NCI-H510A (cell line): ENCODE measurements at regions not wholly inside any gene's neighbourhood (a gene's known extent, or its start where the extent isn't known, plus 50 kb on each side); places are given as distances from the start of the nearest gene placed in this dataset.
"Not testable (repeated sequence)": the region's sequence is repeated elsewhere in the genome, so short reads cannot be mapped to it uniquely, and the experiment has no call there.

Source experiments
- DNase-seq: peaks from one replicate; lab custom pipeline; 2025; lab: John Stamatoyannopoulos, UW

DNA sequence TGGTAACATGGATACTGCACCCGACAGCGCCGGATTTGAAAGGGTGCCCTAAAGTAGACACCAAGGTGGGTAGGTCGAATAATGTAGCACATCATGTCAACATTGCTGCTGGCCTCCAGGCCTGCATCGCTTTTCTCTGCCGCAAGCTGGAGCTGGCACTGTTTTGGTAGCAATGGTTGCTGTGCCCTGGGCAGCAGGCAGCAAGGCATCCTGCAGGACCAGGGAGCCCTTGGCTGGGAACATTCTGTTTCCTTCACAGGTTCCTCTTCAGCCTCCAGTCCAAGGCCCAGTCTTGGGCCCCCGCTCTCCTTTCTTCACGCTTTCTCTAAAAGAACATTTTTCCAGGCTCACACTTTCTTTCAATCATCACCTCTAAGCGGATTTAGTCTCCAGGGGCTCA is 365.8 kb upstream of the JARID2 start:
- DNase-seq, result no peak

DNA sequence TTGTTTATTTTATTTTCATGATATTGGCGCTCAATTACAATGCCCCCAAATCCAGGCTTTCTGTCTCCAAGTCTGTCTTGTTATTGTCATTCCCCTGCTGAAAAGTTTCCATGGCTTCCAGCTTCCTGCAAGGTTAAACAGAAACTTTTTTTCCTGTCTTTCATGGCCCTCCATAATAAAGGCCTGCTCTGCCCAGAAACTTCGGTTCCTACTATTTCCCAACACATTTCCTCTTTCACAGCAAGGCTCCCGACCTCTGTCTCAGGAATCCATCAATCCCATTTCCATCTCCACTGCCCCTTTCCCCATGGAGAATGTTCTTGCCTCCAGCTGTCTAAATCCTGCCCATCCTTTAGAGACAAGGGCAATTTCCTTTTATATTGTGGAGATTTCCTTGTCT is 365.2 kb upstream of the JARID2 start:
- no peak for DNase-seq

DNA sequence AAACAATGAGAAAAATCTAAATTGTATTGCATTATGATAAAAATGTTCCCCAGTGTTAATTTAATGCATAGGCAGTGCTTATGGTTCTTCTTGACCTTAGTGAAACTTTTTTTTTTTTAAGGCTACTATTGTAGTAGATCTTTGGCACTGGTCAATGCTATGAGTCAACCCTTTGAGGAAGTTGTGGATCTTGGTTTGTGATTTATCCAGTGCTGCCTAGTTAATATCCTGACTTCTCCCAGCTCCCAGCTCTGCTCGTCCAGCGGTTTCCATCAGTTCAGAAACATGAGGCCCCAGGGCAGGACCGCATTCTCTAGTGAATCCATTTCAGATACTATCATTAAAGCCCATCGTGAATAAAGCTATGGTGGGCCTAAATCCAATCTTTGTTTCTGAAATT is 364.5 kb upstream of the JARID2 start:
- DNase-seq, result no peak

DNA sequence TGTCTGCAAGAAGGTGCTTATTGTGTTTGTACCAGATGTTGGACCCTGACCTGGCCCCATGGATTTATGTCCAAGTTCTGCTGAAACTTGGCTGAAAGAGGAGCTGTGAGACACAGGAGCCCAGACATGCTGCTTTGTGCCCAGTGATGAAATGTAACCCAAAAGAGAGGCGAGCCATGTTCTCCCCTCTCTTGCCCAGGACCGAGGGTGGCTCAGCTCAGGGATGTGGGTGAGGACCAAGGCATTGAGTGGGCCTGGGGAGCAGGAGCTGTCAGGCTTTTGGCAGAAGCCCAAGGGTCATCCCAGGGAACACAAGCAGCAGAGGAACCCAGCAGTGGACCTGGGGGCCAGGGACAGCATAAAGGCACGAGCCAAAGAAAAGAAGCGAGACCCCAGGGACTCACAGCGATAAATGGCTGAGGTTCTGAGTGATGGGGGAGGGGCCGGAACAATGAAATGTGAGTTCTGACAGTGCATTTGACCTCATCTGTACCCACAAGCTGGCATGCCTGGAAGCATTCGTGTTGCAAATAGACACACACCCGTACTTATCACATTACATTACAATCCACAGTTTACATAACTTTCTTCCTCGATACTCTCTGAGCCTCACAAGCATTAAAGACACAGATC is 363.4 kb upstream of the JARID2 start:
- DNase-seq, result no peak

GRCh38 chr6:14883921-14884320 is 361.9 kb upstream of the JARID2 start:
- DNase-seq, result no peak

GRCh38 chr6:14885498-14885897 is 360.4 kb upstream of the JARID2 start:
- no peak for DNase-seq

- no peak for DNase-seq
Observed at GRCh38 chr6:14887181-14887580, 358.7 kb upstream of the JARID2 start.

DNA sequence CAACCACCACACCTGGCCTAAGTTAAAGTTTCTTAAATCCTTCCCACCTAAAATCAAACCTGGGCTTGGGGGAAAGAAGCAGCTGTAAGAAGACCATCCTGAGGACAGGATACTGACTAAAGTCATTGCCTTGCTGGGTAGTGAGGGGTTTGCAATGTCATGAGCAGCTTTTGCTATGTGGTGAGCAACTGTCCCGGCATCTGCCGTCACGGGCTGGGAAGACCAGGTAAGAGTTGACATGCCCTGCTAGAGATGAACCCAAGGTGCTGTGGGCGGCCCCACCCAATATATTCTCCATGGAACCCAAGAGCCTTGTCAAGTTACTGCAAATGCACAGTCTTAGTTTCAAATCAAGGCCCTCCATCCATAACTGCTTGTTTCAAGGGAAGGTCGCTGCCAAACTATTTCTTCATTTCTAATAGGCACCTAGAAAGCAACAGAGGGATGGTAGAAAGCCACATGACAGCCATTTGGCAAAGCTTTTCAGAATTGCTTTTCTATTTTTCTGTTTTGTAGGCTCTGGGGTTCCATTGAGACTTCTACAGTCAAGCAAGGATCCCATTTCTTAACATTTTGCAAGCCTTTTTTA is 357.8 kb upstream of the JARID2 start:
- no peak for DNase-seq

GRCh38 chr6:14888575-14889000 is 357.3 kb upstream of the JARID2 start:
- DNase-seq, result no peak

DNA sequence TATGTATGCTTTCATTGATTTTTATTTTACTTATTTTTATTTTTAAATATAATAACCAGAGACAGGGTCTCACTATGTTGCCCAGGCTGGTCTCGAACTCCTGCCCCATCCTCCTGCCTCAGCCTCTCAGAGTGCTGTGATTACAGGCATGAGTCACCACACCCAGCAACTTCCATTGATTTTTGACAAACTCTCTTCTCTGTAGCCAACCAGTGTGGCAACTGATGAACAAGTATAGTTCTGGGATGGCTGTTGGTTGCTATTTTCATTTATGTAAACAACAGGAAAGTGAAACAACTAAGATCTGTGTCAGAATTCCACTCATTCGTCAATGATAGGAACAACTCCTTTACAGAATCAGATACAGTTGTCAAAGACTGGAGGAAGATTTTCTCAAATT is 356.7 kb upstream of the JARID2 start:
- no peak for DNase-seq

DNA sequence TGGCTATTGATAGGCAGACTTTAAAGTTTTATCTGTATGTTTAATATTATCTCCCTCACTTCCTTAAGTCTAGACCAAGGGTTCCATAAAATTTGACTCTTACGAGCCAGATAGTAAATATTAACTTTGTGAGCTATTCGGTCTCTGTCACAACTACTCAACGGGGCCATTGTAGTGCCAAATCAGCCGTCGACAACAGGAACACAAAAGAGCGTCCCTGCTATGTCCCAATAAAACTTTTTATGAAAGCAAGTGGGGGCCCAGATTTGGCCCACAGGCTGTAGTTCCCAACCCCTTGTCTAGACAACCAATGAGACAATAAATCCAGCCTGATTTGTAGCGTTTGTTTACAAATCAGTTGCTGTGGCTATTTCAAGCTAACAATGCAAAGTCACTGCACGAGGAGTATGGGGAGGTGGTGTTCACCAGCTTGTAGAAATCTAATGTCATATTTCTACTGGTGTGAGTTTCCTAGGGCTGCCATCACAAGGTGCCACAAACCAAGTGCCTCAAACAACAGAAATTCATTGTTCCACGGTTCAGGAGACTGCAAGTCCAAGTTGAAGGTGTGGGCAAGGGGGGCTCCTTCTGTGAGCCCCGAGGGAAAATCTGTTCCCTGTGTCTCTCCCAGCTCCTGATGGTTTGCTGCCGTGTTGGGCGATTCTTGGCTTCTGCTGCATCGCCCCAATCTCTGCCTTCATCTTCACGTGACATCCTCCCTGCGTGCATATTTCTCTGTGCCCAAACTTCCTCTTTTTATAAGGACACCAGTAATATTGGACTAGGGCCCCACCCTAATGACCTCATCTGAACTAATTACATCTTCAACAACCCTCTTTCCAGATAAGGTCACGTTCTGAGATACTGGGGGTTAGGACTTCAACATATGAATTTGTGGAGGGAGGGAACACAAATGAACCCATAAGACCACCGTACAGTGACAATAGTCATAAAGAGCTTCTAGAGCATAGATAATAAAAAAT is 356.0 kb upstream of the JARID2 start:
- DNase-seq, result no peak

DNA sequence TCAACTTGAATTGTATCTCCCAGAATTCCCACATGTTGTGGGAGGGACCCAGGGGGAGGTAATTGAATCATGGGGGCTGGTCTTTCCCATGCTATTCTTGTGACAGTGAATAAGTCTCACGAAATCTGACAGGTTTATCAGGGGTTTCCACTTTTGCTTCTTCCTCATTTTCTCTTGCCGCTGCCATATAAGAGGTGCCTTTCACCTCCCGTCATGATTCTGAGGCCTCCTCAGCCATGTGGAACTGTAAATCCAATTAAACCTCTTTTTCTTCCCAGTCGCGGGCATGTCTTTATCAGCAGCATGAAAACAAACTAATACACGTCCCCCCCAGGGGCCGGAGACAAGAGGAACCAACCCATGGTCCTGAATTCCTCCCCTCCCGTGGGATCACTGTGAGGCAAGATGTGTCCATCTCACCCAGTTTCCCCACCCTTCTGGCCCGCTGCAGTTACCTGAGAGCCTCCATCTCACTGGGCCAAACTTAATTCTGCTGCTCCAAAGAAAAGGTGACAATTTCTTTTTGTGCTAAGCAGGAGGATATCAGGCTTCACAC is 354.0 kb upstream of the JARID2 start:
- not testable (repeated sequence) for DNase-seq

DNA sequence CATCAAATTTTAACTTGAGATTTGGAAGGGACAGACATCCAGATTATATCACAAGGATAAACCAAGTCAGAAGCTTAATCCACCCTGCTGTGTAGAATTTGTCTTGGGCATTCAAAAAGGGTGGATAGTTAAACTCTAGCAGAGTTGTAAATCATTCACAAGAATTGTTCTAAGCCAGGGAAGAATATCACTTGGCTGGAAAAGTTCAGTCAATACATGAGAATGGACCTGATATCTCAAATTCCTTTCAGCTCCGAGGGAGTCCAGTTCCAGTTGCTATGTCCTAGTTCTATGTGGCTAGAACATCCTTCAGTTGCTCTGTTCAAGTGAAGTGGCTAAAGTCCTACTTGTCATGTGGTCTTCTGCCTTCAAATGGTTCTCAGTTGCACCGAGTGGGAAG is 351.8 kb upstream of the JARID2 start:
- no peak for DNase-seq

- DNase-seq, result no peak
Observed at GRCh38 chr6:14896475-14896874, 349.4 kb upstream of the JARID2 start.

DNA sequence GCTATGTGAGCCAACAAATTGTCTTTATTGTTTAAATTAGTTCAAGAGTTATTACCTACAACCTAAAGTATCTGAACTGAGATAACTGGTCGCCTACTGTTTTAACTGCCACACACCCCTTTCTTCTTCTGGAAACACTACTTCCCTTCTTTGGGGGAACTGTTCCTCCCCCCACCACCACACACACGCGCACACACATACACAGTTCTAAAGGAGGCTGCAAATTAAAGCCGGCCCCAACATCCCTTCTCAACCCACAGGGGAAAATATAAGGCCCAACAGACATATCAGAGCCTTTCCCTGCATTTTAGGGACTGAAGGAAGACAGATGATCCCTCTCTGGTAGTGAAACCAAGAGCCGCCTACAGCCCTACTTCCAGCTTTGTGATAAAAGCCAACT is 348.0 kb upstream of the JARID2 start:
- no peak for DNase-seq

- not testable (repeated sequence) for DNase-seq
Observed at GRCh38 chr6:14899441-14899840, 346.4 kb upstream of the JARID2 start.

DNA sequence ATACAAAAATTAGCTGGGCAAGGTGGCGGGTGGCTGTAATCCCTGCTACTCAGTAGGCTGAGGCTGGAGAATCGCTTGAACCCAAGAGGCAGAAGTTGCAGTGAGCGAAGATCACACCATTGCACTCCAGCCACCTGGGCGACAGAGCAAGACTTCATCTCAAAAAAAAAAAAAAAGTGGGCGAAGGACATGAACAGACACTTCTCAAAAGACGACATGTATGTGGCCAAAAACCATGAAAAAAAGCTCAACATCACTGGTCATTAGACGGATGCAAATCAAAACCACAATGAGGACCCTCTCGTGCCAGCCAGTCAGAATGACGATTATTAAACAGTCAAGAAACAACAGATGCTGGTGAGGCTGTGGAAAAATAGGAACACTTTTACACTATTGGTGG is 344.9 kb upstream of the JARID2 start:
- DNase-seq, result no peak

GRCh38 chr6:14903176-14904038 is 342.5 kb upstream of the JARID2 start:
- no peak for DNase-seq

GRCh38 chr6:14905201-14905600 is 340.7 kb upstream of the JARID2 start:
- DNase-seq, result no peak

DNA sequence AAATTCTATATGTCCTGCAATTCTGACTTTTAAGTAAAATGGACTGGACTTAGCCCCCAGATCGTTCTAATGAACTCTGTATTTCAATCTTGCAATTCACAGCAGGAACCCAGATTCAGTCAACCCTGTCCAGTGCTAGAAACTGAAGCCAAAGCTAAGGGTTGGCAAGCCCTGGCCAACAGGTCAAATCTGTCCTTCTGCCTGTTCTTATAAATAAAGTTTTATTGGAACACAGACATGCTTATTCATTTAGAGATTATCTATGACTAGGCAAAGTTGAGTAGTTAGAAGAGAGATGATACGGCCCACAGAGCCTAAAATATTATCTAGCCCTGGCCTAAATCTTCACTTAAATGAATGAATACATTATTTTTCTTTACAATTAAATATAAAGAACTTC is 339.2 kb upstream of the JARID2 start:
- DNase-seq, result no peak

- DNase-seq, result no peak
Observed at GRCh38 chr6:14910692-14911547, 334.9 kb upstream of the JARID2 start.
